ENCODE measurements at regions not wholly inside any gene's neighbourhood (a gene's known extent, or its start where the extent isn't known, plus 50 kb on each side); places are given as distances from the start of the nearest gene placed in this dataset.
"Not testable (repeated sequence)": the region's sequence is repeated elsewhere in the genome, so short reads cannot be mapped to it uniquely, and the experiment has no call there.

DNA sequence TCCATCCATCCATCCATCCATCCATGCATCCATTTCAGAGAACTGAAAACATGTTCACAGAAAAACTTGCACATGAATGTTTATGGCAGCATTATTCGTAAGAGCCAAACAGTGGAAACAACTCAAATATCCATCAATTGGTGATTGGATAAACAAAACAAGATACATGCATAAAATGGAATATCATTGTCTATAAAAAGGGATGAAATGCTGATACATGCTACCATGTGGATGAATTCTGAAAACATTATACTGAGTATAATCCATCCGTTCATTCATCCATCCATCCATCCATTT is 115.1 kb downstream of the CRYAA start:
- TF ChIP-seq, protein P1, sequence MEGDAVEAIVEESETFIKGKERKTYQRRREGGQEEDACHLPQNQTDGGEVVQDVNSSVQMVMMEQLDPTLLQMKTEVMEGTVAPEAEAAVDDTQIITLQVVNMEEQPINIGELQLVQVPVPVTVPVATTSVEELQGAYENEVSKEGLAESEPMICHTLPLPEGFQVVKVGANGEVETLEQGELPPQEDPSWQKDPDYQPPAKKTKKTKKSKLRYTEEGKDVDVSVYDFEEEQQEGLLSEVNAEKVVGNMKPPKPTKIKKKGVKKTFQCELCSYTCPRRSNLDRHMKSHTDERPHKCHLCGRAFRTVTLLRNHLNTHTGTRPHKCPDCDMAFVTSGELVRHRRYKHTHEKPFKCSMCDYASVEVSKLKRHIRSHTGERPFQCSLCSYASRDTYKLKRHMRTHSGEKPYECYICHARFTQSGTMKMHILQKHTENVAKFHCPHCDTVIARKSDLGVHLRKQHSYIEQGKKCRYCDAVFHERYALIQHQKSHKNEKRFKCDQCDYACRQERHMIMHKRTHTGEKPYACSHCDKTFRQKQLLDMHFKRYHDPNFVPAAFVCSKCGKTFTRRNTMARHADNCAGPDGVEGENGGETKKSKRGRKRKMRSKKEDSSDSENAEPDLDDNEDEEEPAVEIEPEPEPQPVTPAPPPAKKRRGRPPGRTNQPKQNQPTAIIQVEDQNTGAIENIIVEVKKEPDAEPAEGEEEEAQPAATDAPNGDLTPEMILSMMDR (IDR thresholded peaks at IDR 0.05): not testable (repeated sequence)
- TF ChIP-seq POLR2A (IDR thresholded peaks at IDR 0.05): not testable (repeated sequence)
